ENCODE measurements at regions not wholly inside any gene's neighbourhood (a gene's known extent, or its start where the extent isn't known, plus 50 kb on each side); places are given as distances from the start of the nearest gene placed in this dataset.

GRCh38 chr12:13597837-13598236, 383.6 kb downstream of the GRIN2B start:
- DNase-seq (ENCODE audit: extremely low spot score) = no peak
- POLR2A ChIA-PET = no interaction called here
- TF ChIP-seq CTCF (IDR thresholded peaks at IDR 0.05; ENCODE audit: control extremely low read depth, extremely low read depth, low read depth, missing control alignments) = no peak
- CTCF ChIA-PET = no interaction called here

DNA sequence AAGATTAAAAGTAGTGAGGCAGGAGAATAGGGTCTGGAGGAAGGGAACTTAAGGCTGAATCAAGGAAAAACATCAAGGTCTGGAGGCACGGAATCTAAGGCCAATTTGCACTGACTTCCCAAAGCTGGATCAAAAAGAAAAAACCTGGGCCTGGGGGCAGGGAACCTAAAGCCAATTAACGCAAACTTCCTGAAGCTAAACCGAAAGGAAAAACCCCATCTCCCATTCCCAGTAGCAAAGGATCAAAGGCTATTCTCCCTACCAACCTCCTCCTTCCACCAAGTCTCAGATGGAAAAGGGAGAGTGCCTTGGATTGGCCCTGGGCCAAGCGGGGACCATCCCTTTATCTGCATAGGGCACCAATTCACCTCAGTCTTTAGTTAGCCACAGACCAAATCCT, 384.2 kb downstream of the GRIN2B start:
- TF ChIP-seq CTCF (IDR thresholded peaks at IDR 0.05; ENCODE audit: control extremely low read depth, extremely low read depth, low read depth, missing control alignments) = no peak
- ChIA-PET POLR2A (no interaction called here), CTCF (no interaction called here)
- DNase-seq (ENCODE audit: extremely low spot score) = no peak

- ChIA-PET CTCF (no interaction called here), POLR2A (no interaction called here)
- no peak for TF ChIP-seq CTCF (IDR thresholded peaks at IDR 0.05; ENCODE audit: control extremely low read depth, extremely low read depth, low read depth, missing control alignments)
- DNase-seq (ENCODE audit: extremely low spot score) = no peak
Measured at GRCh38 chr12:13596714-13597113, 384.7 kb downstream of the GRIN2B start.

DNA sequence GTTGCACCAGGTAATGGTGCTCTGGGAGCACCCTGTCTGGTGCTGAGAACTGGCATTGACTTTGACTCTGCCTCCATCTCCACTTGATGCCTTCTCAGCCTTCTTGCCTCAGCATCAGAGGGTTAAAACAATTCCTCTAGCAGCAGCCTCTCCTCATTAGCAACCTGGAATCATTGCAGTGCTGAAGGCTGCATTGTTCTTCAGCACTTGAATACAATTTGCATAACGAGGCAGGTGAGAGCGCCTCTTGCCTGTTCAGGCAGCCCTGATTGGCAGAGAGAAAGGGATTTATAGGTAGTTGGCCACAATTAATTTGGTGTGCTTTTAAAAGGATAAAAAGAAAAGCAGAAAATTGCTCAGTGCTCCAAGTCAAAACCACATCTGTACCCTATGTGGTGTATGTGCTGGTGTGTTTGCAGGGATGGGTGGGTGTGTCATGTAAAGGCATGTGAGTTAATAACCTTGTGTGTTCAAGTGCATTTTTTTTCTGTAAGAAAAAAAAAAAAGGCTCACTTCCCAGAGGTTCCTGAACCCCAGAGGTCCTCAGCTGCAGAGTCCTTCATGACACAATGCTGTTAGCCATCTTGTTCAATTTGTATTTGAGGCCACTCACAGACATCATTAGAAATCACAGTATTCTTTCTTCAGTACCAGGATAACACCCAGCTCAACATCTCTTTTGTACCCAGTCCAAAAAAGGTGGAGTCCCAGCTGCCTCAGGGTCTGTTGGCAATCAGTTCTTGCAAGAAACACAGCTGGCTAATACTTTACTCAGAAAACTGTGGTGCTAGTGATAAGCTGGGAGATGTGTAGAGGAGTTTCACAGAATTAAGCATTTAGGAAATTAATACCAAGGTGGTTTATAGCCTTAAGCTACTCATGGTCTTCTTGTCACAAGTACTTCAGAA, 385.6 kb downstream of the GRIN2B start:
- TF ChIP-seq CTCF (IDR thresholded peaks at IDR 0.05; ENCODE audit: control extremely low read depth, extremely low read depth, low read depth, missing control alignments) = no peak
- no peak for DNase-seq (ENCODE audit: extremely low spot score)
- ChIA-PET CTCF (no interaction called here), POLR2A (no interaction called here)

DNA sequence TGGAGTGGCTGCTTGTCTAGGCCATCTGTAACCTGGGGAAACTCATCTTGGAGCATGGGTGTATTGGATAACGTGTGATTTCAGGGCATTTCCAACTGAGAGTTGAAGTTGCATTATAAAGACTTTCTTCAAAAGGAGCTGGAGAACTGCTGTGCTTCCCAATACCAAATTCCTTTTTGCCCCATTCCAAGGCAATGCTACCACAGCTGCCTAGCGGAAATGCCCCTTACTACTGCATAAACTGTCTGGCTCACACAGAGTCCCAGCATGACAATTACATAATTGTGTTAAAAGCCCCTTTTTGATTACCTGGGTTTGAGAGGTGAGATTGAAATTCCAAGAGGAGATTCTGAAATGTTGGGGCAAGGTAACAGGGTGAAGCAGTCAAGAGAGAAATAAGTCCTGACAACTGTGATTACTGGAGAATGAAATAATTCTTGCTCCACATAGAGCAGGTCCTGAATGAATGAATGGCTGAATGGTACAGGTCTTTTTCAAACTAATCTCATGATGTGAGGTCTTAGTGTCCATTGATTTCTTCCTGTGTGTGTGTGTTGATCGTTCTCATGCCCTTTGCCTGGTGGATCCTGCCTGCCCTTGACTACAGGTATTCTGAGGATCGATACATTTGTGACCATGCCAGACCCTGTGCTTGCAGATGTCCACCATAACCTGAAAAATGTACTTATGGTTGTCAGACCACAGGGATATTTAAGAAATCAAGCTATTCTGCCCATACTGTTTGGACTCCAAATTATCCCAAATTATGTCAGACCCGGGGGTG, 386.5 kb downstream of the GRIN2B start:
- ChIA-PET CTCF (no interaction called here), POLR2A (interaction anchor here (0.7 kb wide), 1 partner anchor 600 kb away, joined by 3 read pairs; no protein-coding TSS in a partner anchor)
- no peak for DNase-seq (ENCODE audit: extremely low spot score)
- TF ChIP-seq CTCF (IDR thresholded peaks at IDR 0.05; ENCODE audit: control extremely low read depth, extremely low read depth, low read depth, missing control alignments) = no peak

- DNase-seq (ENCODE audit: extremely low spot score) = no peak
- ChIA-PET POLR2A (no interaction called here), CTCF (interaction anchor here (1.0 to 1.7 kb wide), 3 partner anchors 13 to 42 kb away, joined by 3 to 6 read pairs (median 4); no protein-coding TSS in a partner anchor)
- TF ChIP-seq CTCF (IDR thresholded peaks at IDR 0.05; ENCODE audit: control extremely low read depth, extremely low read depth, low read depth, missing control alignments) = no peak
Measured at GRCh38 chr12:13592063-13592942, 389.1 kb downstream of the GRIN2B start.

Data from GM10248 (cell line).